ENCODE measurements at regions not wholly inside any gene's neighbourhood (a gene's known extent, or its start where the extent isn't known, plus 50 kb on each side); places are given as distances from the start of the nearest gene placed in this dataset.

- TF ChIP-seq ESRRA (CRISPR knock-in tag; IDR thresholded peaks at IDR 0.05; ENCODE audit: borderline replicate concordance) (no peak), CREM (CRISPR knock-in tag; IDR thresholded peaks at IDR 0.05) (no peak), NR3C1 (CRISPR knock-in tag; conservative IDR thresholded peaks at IDR 0.05; ENCODE audit: low read depth) (no peak), MAX (CRISPR knock-in tag; IDR thresholded peaks at IDR 0.05) (no peak), CBFB (CRISPR knock-in tag; IDR thresholded peaks at IDR 0.05; ENCODE audit: low read depth) (no peak), ELF4 (CRISPR knock-in tag; IDR thresholded peaks at IDR 0.05; ENCODE audit: low read depth) (no peak), NFE2L1 (CRISPR knock-in tag; IDR thresholded peaks at IDR 0.05) (no peak), TCF7 (CRISPR knock-in tag; IDR thresholded peaks at IDR 0.05; ENCODE audit: low read depth) (no peak), FOXJ3 (CRISPR knock-in tag; IDR thresholded peaks at IDR 0.05; ENCODE audit: borderline replicate concordance) (no peak), FOXP4 (CRISPR knock-in tag; IDR thresholded peaks at IDR 0.05) (no peak), NFATC4 (CRISPR knock-in tag; IDR thresholded peaks at IDR 0.05) (no peak)
- TF ChIP-seq, protein P1, sequence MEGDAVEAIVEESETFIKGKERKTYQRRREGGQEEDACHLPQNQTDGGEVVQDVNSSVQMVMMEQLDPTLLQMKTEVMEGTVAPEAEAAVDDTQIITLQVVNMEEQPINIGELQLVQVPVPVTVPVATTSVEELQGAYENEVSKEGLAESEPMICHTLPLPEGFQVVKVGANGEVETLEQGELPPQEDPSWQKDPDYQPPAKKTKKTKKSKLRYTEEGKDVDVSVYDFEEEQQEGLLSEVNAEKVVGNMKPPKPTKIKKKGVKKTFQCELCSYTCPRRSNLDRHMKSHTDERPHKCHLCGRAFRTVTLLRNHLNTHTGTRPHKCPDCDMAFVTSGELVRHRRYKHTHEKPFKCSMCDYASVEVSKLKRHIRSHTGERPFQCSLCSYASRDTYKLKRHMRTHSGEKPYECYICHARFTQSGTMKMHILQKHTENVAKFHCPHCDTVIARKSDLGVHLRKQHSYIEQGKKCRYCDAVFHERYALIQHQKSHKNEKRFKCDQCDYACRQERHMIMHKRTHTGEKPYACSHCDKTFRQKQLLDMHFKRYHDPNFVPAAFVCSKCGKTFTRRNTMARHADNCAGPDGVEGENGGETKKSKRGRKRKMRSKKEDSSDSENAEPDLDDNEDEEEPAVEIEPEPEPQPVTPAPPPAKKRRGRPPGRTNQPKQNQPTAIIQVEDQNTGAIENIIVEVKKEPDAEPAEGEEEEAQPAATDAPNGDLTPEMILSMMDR (IDR thresholded peaks at IDR 0.05), result no peak
Observed at GRCh38 chr9:20187318-20187717, 398.5 kb upstream of the SLC24A2 start.
